ENCODE measurements at regions not wholly inside any gene's neighbourhood (a gene's known extent, or its start where the extent isn't known, plus 50 kb on each side); places are given as distances from the start of the nearest gene placed in this dataset.

- no peak overlapping the region for H3K4me3 Mint-ChIP-seq
- peaks cover 4% of the 10 kb centered on the region for H3K4me1 Mint-ChIP-seq (ENCODE audit: unreplicated experiment)
- H3K27me3 Mint-ChIP-seq = peaks cover 10% of the 10 kb centered on the region
- H3K9me3 Mint-ChIP-seq = peaks cover 7% of the 10 kb centered on the region
- no peaks in the 10 kb centered on the region for H3K36me3 Mint-ChIP-seq
- H3K27ac Mint-ChIP-seq = no peak overlapping the region
- no peak for TF ChIP-seq CTCF (conservative IDR thresholded peaks at IDR 0.05)
- peak; percentile 24 for DNase-seq (ENCODE audit: extremely low spot score, unreplicated experiment)
Observed at GRCh38 chr6:3534599-3534998, 77.7 kb upstream of the SLC22A23 start.

GRCh38 chr6:3533981-3534380 is 77.1 kb upstream of the SLC22A23 start:
- Mint-ChIP-seq H3K4me1 (ENCODE audit: unreplicated experiment) (peaks cover 4% of the 10 kb centered on the region), H3K36me3 (no peaks in the 10 kb centered on the region), H3K4me3 (no peak overlapping the region), H3K9me3 (peaks cover 7% of the 10 kb centered on the region), H3K27ac (no peak overlapping the region), H3K27me3 (peaks cover 14% of the 10 kb centered on the region)
- peak; percentile 13 for DNase-seq (ENCODE audit: extremely low spot score, unreplicated experiment)
- TF ChIP-seq CTCF (conservative IDR thresholded peaks at IDR 0.05) = no peak

GRCh38 chr6:3532296-3532916 is 75.6 kb upstream of the SLC22A23 start:
- Mint-ChIP-seq H3K4me3 (no peak overlapping the region), H3K9me3 (peaks cover 7% of the 10 kb centered on the region), H3K36me3 (no peaks in the 10 kb centered on the region), H3K27me3 (peaks cover 11% of the 10 kb centered on the region), H3K4me1 (ENCODE audit: unreplicated experiment) (peaks cover 4% of the 10 kb centered on the region), H3K27ac (no peak overlapping the region)
- no peak for DNase-seq (ENCODE audit: extremely low spot score, unreplicated experiment)
- no peak for TF ChIP-seq CTCF (conservative IDR thresholded peaks at IDR 0.05)

GRCh38 chr6:3531481-3531880 is 74.6 kb upstream of the SLC22A23 start:
- Mint-ChIP-seq H3K27ac (no peak overlapping the region), H3K4me3 (no peak overlapping the region), H3K4me1 (ENCODE audit: unreplicated experiment) (peaks cover 4% of the 10 kb centered on the region), H3K27me3 (peaks cover 11% of the 10 kb centered on the region), H3K9me3 (peaks cover 7% of the 10 kb centered on the region), H3K36me3 (no peaks in the 10 kb centered on the region)
- DNase-seq (ENCODE audit: extremely low spot score, unreplicated experiment) = peak; percentile 20
- TF ChIP-seq CTCF (conservative IDR thresholded peaks at IDR 0.05) = no peak

- Mint-ChIP-seq H3K36me3 (no peaks in the 10 kb centered on the region), H3K27ac (peak overlapping the region; percentile 37), H3K9me3 (peaks cover 7% of the 10 kb centered on the region), H3K27me3 (peaks cover 8% of the 10 kb centered on the region), H3K4me1 (ENCODE audit: unreplicated experiment) (no peaks in the 10 kb centered on the region), H3K4me3 (no peak overlapping the region)
- no peak for TF ChIP-seq CTCF (conservative IDR thresholded peaks at IDR 0.05)
- DNase-seq (ENCODE audit: extremely low spot score, unreplicated experiment) = peak; percentile 31
Observed at GRCh38 chr6:3530515-3530914, 73.7 kb upstream of the SLC22A23 start.

- H3K4me1 Mint-ChIP-seq (ENCODE audit: unreplicated experiment) = no peaks in the 10 kb centered on the region
- TF ChIP-seq CTCF (conservative IDR thresholded peaks at IDR 0.05) = no peak
- no peak overlapping the region for H3K27ac Mint-ChIP-seq
- H3K9me3 Mint-ChIP-seq = peaks cover 7% of the 10 kb centered on the region
- H3K36me3 Mint-ChIP-seq = no peaks in the 10 kb centered on the region
- no peak overlapping the region for H3K4me3 Mint-ChIP-seq
- peaks cover 8% of the 10 kb centered on the region for H3K27me3 Mint-ChIP-seq
- no peak for DNase-seq (ENCODE audit: extremely low spot score, unreplicated experiment)
Observed at GRCh38 chr6:3529721-3530120, 72.9 kb upstream of the SLC22A23 start.
